AG09319 (cell line): ENCODE measurements at regions not wholly inside any gene's neighbourhood (a gene's known extent, or its start where the extent isn't known, plus 50 kb on each side); places are given as distances from the start of the nearest gene placed in this dataset.

Experiments used
- DNase-seq: peaks from one replicate; pipeline ENCODE4 v3.0.0-alpha.2; 2010; ENCODE audit warnings: low read depth; ENCODE audit errors: extremely low read depth
- CTCF ChIP-seq: IDR thresholded peaks from 2 replicates; pipeline ENCODE4 v1.5.1; 2011; ENCODE audit warnings: low read depth, mild to moderate bottlenecking, inconsistent platforms, low read length, moderate library complexity

- no peak for TF ChIP-seq CTCF
- DNase-seq = no peak
These were observed 113.7 kb downstream of the NAB1 start for GRCh38 chr2:190762566-190762965.

- no peak for DNase-seq
- no peak for TF ChIP-seq CTCF
These were observed 114.2 kb downstream of the NAB1 start for GRCh38 chr2:190763100-190763499.

GRCh38 chr2:190763901-190764514 is 115.1 kb downstream of the NAB1 start:
- DNase-seq = no peak
- no peak for TF ChIP-seq CTCF

GRCh38 chr2:190765386-190766173 is 115.0 kb upstream of the GLS start:
- no peak for TF ChIP-seq CTCF
- DNase-seq = peak; percentile 10

GRCh38 chr2:190766174-190766572 is 114.4 kb upstream of the GLS start:
- DNase-seq = no peak
- no peak for TF ChIP-seq CTCF

GRCh38 chr2:190766595-190766994 is 114.0 kb upstream of the GLS start:
- TF ChIP-seq CTCF = no peak

GRCh38 chr2:190767821-190768220 is 112.8 kb upstream of the GLS start:
- TF ChIP-seq CTCF = no peak
- DNase-seq = no peak

More at GRCh38 chr2:190766595-190766994, 114.0 kb upstream of the GLS start:
- no peak for DNase-seq
